HEK293 (cell line): ENCODE measurements at regions not wholly inside any gene's neighbourhood (a gene's known extent, or its start where the extent isn't known, plus 50 kb on each side); places are given as distances from the start of the nearest gene placed in this dataset.

Experiments
- CTCF ChIA-PET: fragments of 350-600 bp; formaldehyde crosslinking; extraction: SDS; loops from one replicate; lab custom pipeline; 2021; ENCODE audit warnings: antibody characterized with exemption; lab: Yijun Ruan, JAX
- POLR2A ChIA-PET: fragments of 300-600 bp; formaldehyde crosslinking; extraction: SDS; loops from one replicate; lab custom pipeline; 2020; ENCODE audit warnings: antibody characterized with exemption, inconsistent platforms; lab: Yijun Ruan, JAX
- H3K27ac ChIP-seq: fragments of 200-500 bp; sonication (Bioruptor generic); 2 replicates; pipeline ENCODE4 v1.5.1; 2014; ENCODE audit warnings: low read depth, low read length, control low read depth, inconsistent platforms; ENCODE audit errors: extremely low read depth
- H3K36me3 ChIP-seq, 2 experiments: fragments of 200-500 bp in 1 of 2; sonication (Bioruptor generic) in 1 of 2; 1 replicate in 1 of 2; 2 replicates in 1 of 2; pipeline ENCODE4 v1.5.1; 2014 to 2017; ENCODE audit warnings: inconsistent platforms in 2 of 2, low read length in 2 of 2; ENCODE audit not compliant: control insufficient read depth in 2 of 2, insufficient read depth in 1 of 2
- H3K4me1 ChIP-seq: fragments of 200-500 bp; sonication (Bioruptor generic); 2 replicates; pipeline ENCODE4 v1.5.1; 2014; ENCODE audit warnings: mild to moderate bottlenecking, low read length, inconsistent platforms; ENCODE audit not compliant: control insufficient read depth, insufficient read depth
- H3K4me3 ChIP-seq: 2 replicates; pipeline ENCODE4 v1.5.1; 2011; ENCODE audit warnings: low read depth, mild to moderate bottlenecking, control low read depth, low read length, moderate library complexity
- H3K9me3 ChIP-seq: fragments of 200-500 bp; sonication (Bioruptor generic); 2 replicates; pipeline ENCODE4 v1.5.1; 2014; ENCODE audit warnings: low read depth, low read length, inconsistent platforms; ENCODE audit not compliant: control insufficient read depth, insufficient read depth
- CTCF ChIP-seq: fragments of 450-650 bp; formaldehyde crosslinking; IDR thresholded peaks from 2 replicates; pipeline ENCODE4 v1.5.1; 2016; ENCODE audit warnings: missing biosample characterization, missing genetic modification characterization
- HOXA7 ChIP-seq: sonication (generic); formaldehyde crosslinking; IDR thresholded peaks from 2 replicates; pipeline ENCODE4 v1.8.1; 2022; ENCODE audit warnings: missing genetic modification reagents, borderline replicate concordance
- MYNN ChIP-seq: fragments of 450-650 bp; formaldehyde crosslinking; IDR thresholded peaks from 2 replicates; pipeline ENCODE4 v1.5.1; 2016; ENCODE audit warnings: missing biosample characterization, missing genetic modification characterization, borderline replicate concordance
- SCRT1 ChIP-seq: fragments of 450-650 bp; formaldehyde crosslinking; IDR thresholded peaks from 2 replicates; pipeline ENCODE4 v1.5.1; 2016; ENCODE audit warnings: missing biosample characterization, missing genetic modification characterization, borderline replicate concordance
- TCF7L2 ChIP-seq: IDR thresholded peaks from 2 replicates; pipeline ENCODE4 v1.6.1; 2011; ENCODE audit warnings: low read depth, mild to moderate bottlenecking, inconsistent platforms, low read length, moderate library complexity, borderline replicate concordance
- YY2 ChIP-seq: fragments of 450-650 bp; formaldehyde crosslinking; IDR thresholded peaks from 2 replicates; pipeline ENCODE4 v1.5.1; 2016; ENCODE audit warnings: missing biosample characterization, missing genetic modification characterization
- ZEB2 ChIP-seq: fragments of 450-650 bp; formaldehyde crosslinking; IDR thresholded peaks from 2 replicates; pipeline ENCODE4 v1.5.1; 2016; ENCODE audit warnings: missing biosample characterization, missing genetic modification characterization
- ZFP37 ChIP-seq: fragments of 450-650 bp; formaldehyde crosslinking; IDR thresholded peaks from 2 replicates; pipeline ENCODE4 v1.5.1; 2016; ENCODE audit warnings: missing biosample characterization, missing genetic modification characterization
- ZNF16 ChIP-seq: fragments of 450-650 bp; formaldehyde crosslinking; IDR thresholded peaks from 2 replicates; pipeline ENCODE4 v1.5.1; 2016; ENCODE audit warnings: low read depth, missing biosample characterization, missing genetic modification characterization
- ZNF19 ChIP-seq: fragments of 450-650 bp; formaldehyde crosslinking; IDR thresholded peaks from 2 replicates; pipeline ENCODE4; 2016; ENCODE audit warnings: missing biosample characterization, missing genetic modification characterization, low read depth
- ZNF335 ChIP-seq: fragments of 450-650 bp; formaldehyde crosslinking; conservative IDR thresholded peaks from 2 replicates; pipeline ENCODE4 v1.5.1; 2016; ENCODE audit warnings: missing biosample characterization, missing genetic modification characterization
- ZNF37A ChIP-seq: fragments of 450-650 bp; IDR thresholded peaks from 2 replicates; pipeline ENCODE4 v1.5.1; 2018; ENCODE audit warnings: missing biosample characterization, missing genetic modification characterization
- ZNF426 ChIP-seq: fragments of 450-650 bp; formaldehyde crosslinking; IDR thresholded peaks from 2 replicates; pipeline ENCODE4 v1.5.1; 2017; ENCODE audit warnings: missing biosample characterization, missing genetic modification characterization, mild to moderate bottlenecking, inconsistent platforms, moderate library complexity
- ZNF521 ChIP-seq: fragments of 450-650 bp; formaldehyde crosslinking; IDR thresholded peaks from 2 replicates; pipeline ENCODE4 v1.5.1; 2017; ENCODE audit warnings: missing biosample characterization, mild to moderate bottlenecking, missing genetic modification characterization
- ZNF561 ChIP-seq: fragments of 450-650 bp; IDR thresholded peaks from 2 replicates; pipeline ENCODE4 v1.5.1; 2018; ENCODE audit warnings: missing biosample characterization, missing genetic modification characterization, borderline replicate concordance
- ZNF596 ChIP-seq: fragments of 450-650 bp; IDR thresholded peaks from 2 replicates; pipeline ENCODE4 v1.5.0; 2018; ENCODE audit warnings: missing biosample characterization, mild to moderate bottlenecking, missing genetic modification characterization, moderate library complexity
- ZNF792 ChIP-seq: fragments of 450-650 bp; formaldehyde crosslinking; IDR thresholded peaks from 2 replicates; pipeline ENCODE4 v1.5.1; 2016; ENCODE audit warnings: missing biosample characterization, missing genetic modification characterization
- ZSCAN16 ChIP-seq: fragments of 450-650 bp; formaldehyde crosslinking; IDR thresholded peaks from 2 replicates; pipeline ENCODE4 v1.5.1; 2016; ENCODE audit warnings: missing biosample characterization, missing genetic modification characterization
- ZSCAN4 ChIP-seq: fragments of 450-650 bp; formaldehyde crosslinking; IDR thresholded peaks from 2 replicates; pipeline ENCODE4 v1.5.1; 2017; ENCODE audit warnings: missing biosample characterization, missing genetic modification characterization
- TF ChIP-seq, protein P1 (sequence below): fragments of 450-650 bp; formaldehyde crosslinking; IDR thresholded peaks from 2 replicates; pipeline ENCODE4 v1.5.1; 2016; ENCODE audit warnings: missing biosample characterization, missing genetic modification characterization
- TF ChIP-seq, protein P2 (sequence below): fragments of 450-650 bp; formaldehyde crosslinking; IDR thresholded peaks from 2 replicates; pipeline ENCODE4; 2016; ENCODE audit warnings: missing biosample characterization, missing genetic modification characterization
- TF ChIP-seq, protein P3 (sequence below): fragments of 450-650 bp; formaldehyde crosslinking; IDR thresholded peaks from 2 replicates; pipeline ENCODE4 v1.5.1; 2016; ENCODE audit warnings: missing biosample characterization, missing genetic modification characterization
- TF ChIP-seq, protein P4 (sequence below): fragments of 450-650 bp; formaldehyde crosslinking; IDR thresholded peaks from 2 replicates; pipeline ENCODE4 v1.5.1; 2016; ENCODE audit warnings: missing biosample characterization, missing genetic modification characterization
- TF ChIP-seq, protein P5 (sequence below): fragments of 450-650 bp; formaldehyde crosslinking; IDR thresholded peaks from 2 replicates; pipeline ENCODE4 v1.5.1; 2017; ENCODE audit warnings: missing biosample characterization, missing genetic modification characterization

- H3K9me3 ChIP-seq = no peaks in the 10 kb centered on the region
- POLR2A ChIA-PET = no interaction called here
- H3K27ac ChIP-seq = no peak overlapping the region
- H3K36me3 ChIP-seq = no peaks in the 10 kb centered on the region
- H3K4me3 ChIP-seq = no peak overlapping the region
- TF ChIP-seq ZNF596 (tag by site-specific recombination) (no peak), ZNF792 (tag by site-specific recombination) (no peak), ZNF561 (tag by site-specific recombination) (no peak), CTCF (tag by site-specific recombination) (no peak)
- TF ChIP-seq, protein P1, sequence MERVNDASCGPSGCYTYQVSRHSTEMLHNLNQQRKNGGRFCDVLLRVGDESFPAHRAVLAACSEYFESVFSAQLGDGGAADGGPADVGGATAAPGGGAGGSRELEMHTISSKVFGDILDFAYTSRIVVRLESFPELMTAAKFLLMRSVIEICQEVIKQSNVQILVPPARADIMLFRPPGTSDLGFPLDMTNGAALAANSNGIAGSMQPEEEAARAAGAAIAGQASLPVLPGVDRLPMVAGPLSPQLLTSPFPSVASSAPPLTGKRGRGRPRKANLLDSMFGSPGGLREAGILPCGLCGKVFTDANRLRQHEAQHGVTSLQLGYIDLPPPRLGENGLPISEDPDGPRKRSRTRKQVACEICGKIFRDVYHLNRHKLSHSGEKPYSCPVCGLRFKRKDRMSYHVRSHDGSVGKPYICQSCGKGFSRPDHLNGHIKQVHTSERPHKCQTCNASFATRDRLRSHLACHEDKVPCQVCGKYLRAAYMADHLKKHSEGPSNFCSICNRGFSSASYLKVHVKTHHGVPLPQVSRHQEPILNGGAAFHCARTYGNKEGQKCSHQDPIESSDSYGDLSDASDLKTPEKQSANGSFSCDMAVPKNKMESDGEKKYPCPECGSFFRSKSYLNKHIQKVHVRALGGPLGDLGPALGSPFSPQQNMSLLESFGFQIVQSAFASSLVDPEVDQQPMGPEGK (tag by site-specific recombination) = no peak
- TF ChIP-seq, protein P2, sequence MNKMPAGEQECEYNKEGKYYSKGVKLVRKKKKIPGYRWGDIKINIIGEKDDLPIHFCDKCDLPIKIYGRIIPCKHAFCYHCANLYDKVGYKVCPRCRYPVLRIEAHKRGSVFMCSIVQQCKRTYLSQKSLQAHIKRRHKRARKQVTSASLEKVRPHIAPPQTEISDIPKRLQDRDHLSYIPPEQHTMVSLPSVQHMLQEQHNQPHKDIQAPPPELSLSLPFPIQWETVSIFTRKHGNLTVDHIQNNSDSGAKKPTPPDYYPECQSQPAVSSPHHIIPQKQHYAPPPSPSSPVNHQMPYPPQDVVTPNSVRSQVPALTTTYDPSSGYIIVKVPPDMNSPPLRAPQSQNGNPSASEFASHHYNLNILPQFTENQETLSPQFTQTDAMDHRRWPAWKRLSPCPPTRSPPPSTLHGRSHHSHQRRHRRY = no peak
- no peaks in the 10 kb centered on the region for H3K4me1 ChIP-seq
- CTCF ChIA-PET = interaction anchor here (0.6 kb wide), 1 partner anchor 226 kb away, joined by 3 read pairs; no protein-coding TSS in a partner anchor
Observed at GRCh38 chr6:147954938-147955337, 387.7 kb upstream of the SASH1 start.

DNA sequence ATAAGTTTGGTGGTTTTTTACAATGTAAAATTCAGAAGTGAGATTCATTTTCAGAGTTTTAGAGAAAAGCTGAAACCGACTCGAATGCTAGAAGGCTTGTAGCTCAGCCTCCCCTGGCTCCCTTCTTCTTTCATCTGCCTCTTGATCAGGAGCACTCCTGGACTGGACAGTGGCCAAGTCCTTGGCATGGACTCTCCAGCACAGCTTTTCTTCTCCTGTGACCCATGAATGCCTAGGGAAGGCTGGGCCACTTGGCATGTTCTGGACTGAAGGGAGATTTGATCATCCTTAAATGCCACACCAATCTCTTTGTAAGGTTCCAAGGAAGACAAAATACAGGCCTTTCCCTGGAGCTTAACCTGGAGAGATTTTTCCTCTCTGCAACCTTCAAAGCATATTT lies 384.0 kb upstream of the SASH1 start:
- no peaks in the 10 kb centered on the region for H3K9me3 ChIP-seq
- CTCF ChIA-PET = interaction anchor here (0.7 to 1.3 kb wide), 2 partner anchors 15 to 452 kb away, joined by 3 to 5 read pairs; no protein-coding TSS in a partner anchor
- no peak overlapping the region for H3K27ac ChIP-seq
- no peaks in the 10 kb centered on the region for H3K36me3 ChIP-seq
- H3K4me3 ChIP-seq = no peak overlapping the region
- peaks cover 4% of the 10 kb centered on the region; the same call in 1 of the 2 replicates for H3K4me1 ChIP-seq
- TF ChIP-seq ZNF521 (no peak), ZNF19 (tag by site-specific recombination) (no peak), SCRT1 (tag by site-specific recombination) (no peak), ZNF426 (tag by site-specific recombination) (no peak), ZNF37A (tag by site-specific recombination) (no peak), ZNF335 (tag by site-specific recombination) (no peak), HOXA7 (CRISPR knock-in tag) (no peak), ZFP37 (tag by site-specific recombination) (no peak), MYNN (tag by site-specific recombination) (no peak), TCF7L2 (no peak), ZEB2 (no peak), ZSCAN16 (tag by site-specific recombination) (no peak), ZNF16 (tag by site-specific recombination) (no peak), ZSCAN4 (tag by site-specific recombination) (no peak), YY2 (tag by site-specific recombination) (no peak)
- TF ChIP-seq, protein P3, sequence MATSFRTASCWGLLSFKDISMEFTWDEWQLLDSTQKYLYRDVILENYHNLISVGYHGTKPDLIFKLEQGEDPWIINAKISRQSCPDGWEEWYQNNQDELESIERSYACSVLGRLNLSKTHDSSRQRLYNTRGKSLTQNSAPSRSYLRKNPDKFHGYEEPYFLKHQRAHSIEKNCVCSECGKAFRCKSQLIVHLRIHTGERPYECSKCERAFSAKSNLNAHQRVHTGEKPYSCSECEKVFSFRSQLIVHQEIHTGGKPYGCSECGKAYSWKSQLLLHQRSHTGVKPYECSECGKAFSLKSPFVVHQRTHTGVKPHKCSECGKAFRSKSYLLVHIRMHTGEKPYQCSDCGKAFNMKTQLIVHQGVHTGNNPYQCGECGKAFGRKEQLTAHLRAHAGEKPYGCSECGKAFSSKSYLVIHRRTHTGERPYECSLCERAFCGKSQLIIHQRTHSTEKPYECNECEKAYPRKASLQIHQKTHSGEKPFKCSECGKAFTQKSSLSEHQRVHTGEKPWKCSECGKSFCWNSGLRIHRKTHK (tag by site-specific recombination) = no peak
- TF ChIP-seq, protein P4, sequence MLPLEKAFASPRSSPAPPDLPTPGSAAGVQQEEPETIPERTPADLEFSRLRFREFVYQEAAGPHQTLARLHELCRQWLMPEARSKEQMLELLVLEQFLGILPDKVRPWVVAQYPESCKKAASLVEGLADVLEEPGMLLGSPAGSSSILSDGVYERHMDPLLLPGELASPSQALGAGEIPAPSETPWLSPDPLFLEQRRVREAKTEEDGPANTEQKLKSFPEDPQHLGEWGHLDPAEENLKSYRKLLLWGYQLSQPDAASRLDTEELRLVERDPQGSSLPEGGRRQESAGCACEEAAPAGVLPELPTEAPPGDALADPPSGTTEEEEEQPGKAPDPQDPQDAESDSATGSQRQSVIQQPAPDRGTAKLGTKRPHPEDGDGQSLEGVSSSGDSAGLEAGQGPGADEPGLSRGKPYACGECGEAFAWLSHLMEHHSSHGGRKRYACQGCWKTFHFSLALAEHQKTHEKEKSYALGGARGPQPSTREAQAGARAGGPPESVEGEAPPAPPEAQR (tag by site-specific recombination) = no peak
- TF ChIP-seq, protein P5, sequence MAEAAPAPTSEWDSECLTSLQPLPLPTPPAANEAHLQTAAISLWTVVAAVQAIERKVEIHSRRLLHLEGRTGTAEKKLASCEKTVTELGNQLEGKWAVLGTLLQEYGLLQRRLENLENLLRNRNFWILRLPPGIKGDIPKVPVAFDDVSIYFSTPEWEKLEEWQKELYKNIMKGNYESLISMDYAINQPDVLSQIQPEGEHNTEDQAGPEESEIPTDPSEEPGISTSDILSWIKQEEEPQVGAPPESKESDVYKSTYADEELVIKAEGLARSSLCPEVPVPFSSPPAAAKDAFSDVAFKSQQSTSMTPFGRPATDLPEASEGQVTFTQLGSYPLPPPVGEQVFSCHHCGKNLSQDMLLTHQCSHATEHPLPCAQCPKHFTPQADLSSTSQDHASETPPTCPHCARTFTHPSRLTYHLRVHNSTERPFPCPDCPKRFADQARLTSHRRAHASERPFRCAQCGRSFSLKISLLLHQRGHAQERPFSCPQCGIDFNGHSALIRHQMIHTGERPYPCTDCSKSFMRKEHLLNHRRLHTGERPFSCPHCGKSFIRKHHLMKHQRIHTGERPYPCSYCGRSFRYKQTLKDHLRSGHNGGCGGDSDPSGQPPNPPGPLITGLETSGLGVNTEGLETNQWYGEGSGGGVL (tag by site-specific recombination) = no peak
- POLR2A ChIA-PET = no interaction called here
